ENCODE measurements at regions not wholly inside any gene's neighbourhood (a gene's known extent, or its start where the extent isn't known, plus 50 kb on each side); places are given as distances from the start of the nearest gene placed in this dataset.

DNA sequence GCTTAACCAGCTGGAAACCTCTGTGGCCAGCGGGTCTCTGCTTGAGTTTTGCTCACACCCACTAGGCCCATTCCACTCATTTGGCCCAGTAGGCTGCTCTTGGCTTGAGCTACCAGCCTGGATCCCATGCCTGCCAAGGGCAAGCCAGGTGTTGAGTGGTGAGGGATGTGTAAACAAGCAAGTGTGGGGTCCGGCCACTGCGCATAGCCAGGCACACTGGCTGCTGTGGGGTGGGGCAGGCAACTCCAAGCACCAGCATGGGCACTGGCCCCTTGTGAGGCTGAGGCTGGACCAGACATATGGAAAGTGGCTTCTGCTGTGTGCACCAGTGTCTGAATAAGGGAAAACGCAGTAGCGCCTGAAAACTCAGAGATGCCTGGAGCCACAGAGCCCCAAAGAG lies 732.7 kb downstream of the NR4A2 start:
- TF ChIP-seq EZH2 (IDR thresholded peaks at IDR 0.05), result no peak
- no peak for TF ChIP-seq POLR2AphosphoS5 (IDR thresholded peaks at IDR 0.05; ENCODE audit: borderline replicate concordance, low read depth, low read length)
- no peak for TF ChIP-seq FOXP2 (optimal IDR thresholded peaks at IDR 0.05; ENCODE audit: control extremely low read depth, extremely low read length, insufficient read depth)
